ENCODE measurements at regions not wholly inside any gene's neighbourhood (a gene's known extent, or its start where the extent isn't known, plus 50 kb on each side); places are given as distances from the start of the nearest gene placed in this dataset.

- no peak for DNase-seq
Measured at GRCh38 chr9:36764364-36765076, 191.8 kb downstream of the MELK start.

- no peak for DNase-seq
Measured at GRCh38 chr9:36765077-36765390, 192.3 kb downstream of the MELK start.

GRCh38 chr9:36765468-36766341, 193.0 kb downstream of the MELK start:
- peak; percentile 94 for DNase-seq

GRCh38 chr9:36768677-36769076, 196.0 kb downstream of the MELK start:
- DNase-seq: no peak

GRCh38 chr9:36770025-36770424, 197.3 kb downstream of the MELK start:
- DNase-seq: no peak

- no peak for DNase-seq
Measured at GRCh38 chr9:36772449-36773403, 200.0 kb downstream of the MELK start.

- no peak for DNase-seq
Measured at GRCh38 chr9:36778682-36779081, 206.0 kb downstream of the MELK start.

- DNase-seq: no peak
Measured at GRCh38 chr9:36779582-36779981, 206.9 kb downstream of the MELK start.

GRCh38 chr9:36780186-36780585, 207.5 kb downstream of the MELK start:
- no peak for DNase-seq

- no peak for DNase-seq
Measured at GRCh38 chr9:36781533-36781932, 208.8 kb downstream of the MELK start.
